ENCODE measurements at regions not wholly inside any gene's neighbourhood (a gene's known extent, or its start where the extent isn't known, plus 50 kb on each side); places are given as distances from the start of the nearest gene placed in this dataset.

- TF ChIP-seq CTCF (IDR thresholded peaks at IDR 0.05) (no peak), POLR2AphosphoS5 (IDR thresholded peaks at IDR 0.05) (no peak), POLR2A (IDR thresholded peaks at IDR 0.05) (no peak), EP300 (IDR thresholded peaks at IDR 0.05; ENCODE audit: low read depth) (no peak)
Measured at GRCh38 chr4:13180701-13181100, 303.4 kb downstream of the RAB28 start.

Data from transverse colon (tissue), 4 donors.